Liver (tissue), 8 donors: ENCODE measurements at regions not wholly inside any gene's neighbourhood (a gene's known extent, or its start where the extent isn't known, plus 50 kb on each side); places are given as distances from the start of the nearest gene placed in this dataset.

Experiments
- DNase-seq: peaks from one replicate; pipeline ENCODE4 v3.0.0-alpha.2; 2017; ENCODE audit warnings: low spot score
- H3K27ac ChIP-seq, 2 donors: one replicate each; pipeline ENCODE4 v1.7.0; 2013; ENCODE audit warnings: inconsistent platforms in 2 of 2, low read length in 2 of 2, control low read depth in 1 of 2, low read depth in 1 of 2, mild to moderate bottlenecking in 1 of 2
- H3K27me3 ChIP-seq, 4 donors: one replicate each; pipeline versions ENCODE4 v1.6.1 to v1.7.0; 2013; ENCODE audit warnings: low read length in 3 of 4, inconsistent platforms in 1 of 4, mild to moderate bottlenecking in 1 of 4, moderate library complexity in 1 of 4; ENCODE audit not compliant: control insufficient read depth in 4 of 4, insufficient read depth in 4 of 4
- H3K36me3 ChIP-seq, 4 donors: one replicate each; pipeline versions ENCODE4 v1.6.1 to v1.7.0; 2013; ENCODE audit warnings: low read length in 3 of 4, mild to moderate bottlenecking in 3 of 4, low read depth in 1 of 4, moderate library complexity in 1 of 4; ENCODE audit not compliant: control insufficient read depth in 4 of 4, insufficient read depth in 3 of 4
- H3K4me1 ChIP-seq, 4 donors: one replicate each; pipeline versions ENCODE4 v1.6.1 to v1.7.0; 2013; ENCODE audit warnings: low read length in 3 of 4, mild to moderate bottlenecking in 3 of 4, moderate library complexity in 1 of 4; ENCODE audit not compliant: control insufficient read depth in 4 of 4, insufficient read depth in 4 of 4
- H3K4me3 ChIP-seq, 3 donors: one replicate each; pipeline versions ENCODE4 v1.6.1 to v1.7.0; 2013; ENCODE audit warnings: low read length in 3 of 3, control low read depth in 1 of 3, low read depth in 1 of 3, mild to moderate bottlenecking in 1 of 3
- H3K9ac ChIP-seq, 2 donors: one replicate each; pipeline ENCODE4 v1.7.0; 2013; ENCODE audit warnings: low read length in 2 of 2, mild to moderate bottlenecking in 2 of 2, moderate library complexity in 2 of 2, control low read depth in 1 of 2, low read depth in 1 of 2
- H3K9me3 ChIP-seq, 4 donors: one replicate each; pipeline versions ENCODE4 v1.6.1 to v1.7.0; 2013; ENCODE audit warnings: low read length in 3 of 4; ENCODE audit not compliant: control insufficient read depth in 4 of 4
- FOXA1 ChIP-seq: IDR thresholded peaks from 2 replicates; pipeline ENCODE4 v1.6.1; 2016; ENCODE audit warnings: antibody characterized with exemption
- FOXA2 ChIP-seq: IDR thresholded peaks from 2 replicates; pipeline ENCODE4 v1.6.1; 2016; ENCODE audit warnings: antibody characterized with exemption
- GABPA ChIP-seq, 2 donors: IDR thresholded peaks in 1 of 2; conservative IDR thresholded peaks in 1 of 2; 2 replicates each; pipeline ENCODE4 v1.6.1; 2016; ENCODE audit warnings: antibody characterized with exemption in 2 of 2, mild to moderate bottlenecking in 1 of 2, moderate library complexity in 1 of 2
- HNF4A ChIP-seq, 2 donors: conservative IDR thresholded peaks; 2 replicates each; pipeline ENCODE4 v1.6.1; 2016; ENCODE audit warnings: antibody characterized with exemption in 2 of 2, mild to moderate bottlenecking in 2 of 2
- HNF4G ChIP-seq: IDR thresholded peaks from 2 replicates; pipeline ENCODE4 v1.6.1; 2016; ENCODE audit warnings: antibody characterized with exemption
- JUND ChIP-seq, 2 donors: IDR thresholded peaks; 2 replicates each; pipeline ENCODE4 v1.6.1; 2016; ENCODE audit warnings: antibody characterized with exemption in 2 of 2
- NR2F2 ChIP-seq: IDR thresholded peaks from 2 replicates; pipeline ENCODE4 v1.6.1; 2016; ENCODE audit warnings: antibody characterized with exemption
- RAD21 ChIP-seq, 2 donors: IDR thresholded peaks; 2 replicates each; pipeline ENCODE4 v1.6.1; 2016; ENCODE audit warnings: antibody characterized with exemption in 2 of 2, mild to moderate bottlenecking in 2 of 2
- RXRA ChIP-seq, 2 donors: IDR thresholded peaks; 2 replicates each; pipeline ENCODE4 v1.6.1; 2017 to 2018; ENCODE audit warnings: antibody characterized with exemption in 2 of 2, mild to moderate bottlenecking in 1 of 2
- SP1 ChIP-seq: IDR thresholded peaks from 2 replicates; pipeline ENCODE4 v1.6.1; 2018; ENCODE audit warnings: antibody characterized with exemption, mild to moderate bottlenecking
- TAF1 ChIP-seq: conservative IDR thresholded peaks from 2 replicates; pipeline ENCODE4 v1.6.1; 2016; ENCODE audit warnings: antibody characterized with exemption, mild to moderate bottlenecking
- YY1 ChIP-seq: IDR thresholded peaks from 2 replicates; pipeline ENCODE4 v1.6.1; 2016; ENCODE audit warnings: antibody characterized with exemption, mild to moderate bottlenecking
- WGBS: extraction: QIAGEN DNeasy Blood & Tissue Kit; methylation state at CpG from one replicate; pipeline ENCODE4 v1.1.7; 2013; 5-methylcytosine and 5-hydroxymethylcytosine counted together
- TF ChIP-seq, protein P1 (sequence below): fragments of 150-350 bp; IDR thresholded peaks from 2 replicates; pipeline ENCODE4 v1.5.1; 2017; ENCODE audit warnings: improper control_type of control experiment, low read depth, low read length; ENCODE audit not compliant: missing input control
- TF ChIP-seq, protein P2 (sequence below): IDR thresholded peaks from 2 replicates; pipeline ENCODE4 v1.6.1; 2016; ENCODE audit warnings: antibody characterized with exemption
- TF ChIP-seq, protein P3 (sequence below): IDR thresholded peaks from 2 replicates; pipeline ENCODE4 v1.6.1; 2016; ENCODE audit warnings: antibody characterized with exemption
- TF ChIP-seq, protein P4 (sequence below): IDR thresholded peaks from 2 replicates; pipeline ENCODE4 v1.6.1; 2016; ENCODE audit warnings: antibody characterized with exemption
- donor health status: healthy.
- donor health status: healthy.
- donor health status: healthy.
- donor health status: healthy.
- donor health status: healthy.

DNA sequence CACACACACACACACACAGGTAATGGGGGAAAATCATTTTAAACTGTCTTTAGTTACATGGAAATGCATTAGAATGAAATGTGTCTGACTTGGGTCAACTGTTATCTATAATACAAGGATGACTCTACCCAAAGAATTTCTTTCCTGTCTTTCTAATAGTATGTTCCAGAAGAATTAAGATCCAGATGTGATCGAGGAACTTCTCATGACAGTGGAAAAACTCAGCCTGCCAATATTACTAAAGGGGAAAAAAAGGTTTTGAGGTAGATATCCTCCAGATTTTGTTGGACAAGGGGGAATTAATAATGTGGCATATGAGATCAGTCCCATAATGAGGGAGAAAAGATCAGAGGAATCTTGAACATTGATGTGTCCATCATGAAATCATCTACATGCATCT lies 190.6 kb upstream of the MAP3K1 start:
- no peak overlapping the region for H3K4me3 ChIP-seq
- H3K36me3 ChIP-seq: no peaks in the 10 kb centered on the region
- no peaks in the 10 kb centered on the region for H3K4me1 ChIP-seq
- no peak overlapping the region for H3K9ac ChIP-seq
- 79% methylated on average over 1 of the region's 1 CpG for WGBS
- H3K27ac ChIP-seq: no peak overlapping the region
- no peaks in the 10 kb centered on the region for H3K9me3 ChIP-seq
- TF ChIP-seq, protein P1, sequence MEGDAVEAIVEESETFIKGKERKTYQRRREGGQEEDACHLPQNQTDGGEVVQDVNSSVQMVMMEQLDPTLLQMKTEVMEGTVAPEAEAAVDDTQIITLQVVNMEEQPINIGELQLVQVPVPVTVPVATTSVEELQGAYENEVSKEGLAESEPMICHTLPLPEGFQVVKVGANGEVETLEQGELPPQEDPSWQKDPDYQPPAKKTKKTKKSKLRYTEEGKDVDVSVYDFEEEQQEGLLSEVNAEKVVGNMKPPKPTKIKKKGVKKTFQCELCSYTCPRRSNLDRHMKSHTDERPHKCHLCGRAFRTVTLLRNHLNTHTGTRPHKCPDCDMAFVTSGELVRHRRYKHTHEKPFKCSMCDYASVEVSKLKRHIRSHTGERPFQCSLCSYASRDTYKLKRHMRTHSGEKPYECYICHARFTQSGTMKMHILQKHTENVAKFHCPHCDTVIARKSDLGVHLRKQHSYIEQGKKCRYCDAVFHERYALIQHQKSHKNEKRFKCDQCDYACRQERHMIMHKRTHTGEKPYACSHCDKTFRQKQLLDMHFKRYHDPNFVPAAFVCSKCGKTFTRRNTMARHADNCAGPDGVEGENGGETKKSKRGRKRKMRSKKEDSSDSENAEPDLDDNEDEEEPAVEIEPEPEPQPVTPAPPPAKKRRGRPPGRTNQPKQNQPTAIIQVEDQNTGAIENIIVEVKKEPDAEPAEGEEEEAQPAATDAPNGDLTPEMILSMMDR: no peak
- TF ChIP-seq NR2F2: no peak
- TF ChIP-seq GABPA (IDR thresholded peaks at IDR 0.05 in 1 of 2, conservative IDR thresholded peaks at IDR 0.05 in 1 of 2): no peak
- TF ChIP-seq JUND (IDR thresholded peaks at IDR 0.05): no peak
- no peak for TF ChIP-seq TAF1
- TF ChIP-seq, protein P2, sequence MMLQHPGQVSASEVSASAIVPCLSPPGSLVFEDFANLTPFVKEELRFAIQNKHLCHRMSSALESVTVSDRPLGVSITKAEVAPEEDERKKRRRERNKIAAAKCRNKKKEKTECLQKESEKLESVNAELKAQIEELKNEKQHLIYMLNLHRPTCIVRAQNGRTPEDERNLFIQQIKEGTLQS: no peak
- TF ChIP-seq FOXA2: no peak
- TF ChIP-seq RAD21 (IDR thresholded peaks at IDR 0.05): no peak
- no peak for TF ChIP-seq FOXA1
- TF ChIP-seq, protein P3, sequence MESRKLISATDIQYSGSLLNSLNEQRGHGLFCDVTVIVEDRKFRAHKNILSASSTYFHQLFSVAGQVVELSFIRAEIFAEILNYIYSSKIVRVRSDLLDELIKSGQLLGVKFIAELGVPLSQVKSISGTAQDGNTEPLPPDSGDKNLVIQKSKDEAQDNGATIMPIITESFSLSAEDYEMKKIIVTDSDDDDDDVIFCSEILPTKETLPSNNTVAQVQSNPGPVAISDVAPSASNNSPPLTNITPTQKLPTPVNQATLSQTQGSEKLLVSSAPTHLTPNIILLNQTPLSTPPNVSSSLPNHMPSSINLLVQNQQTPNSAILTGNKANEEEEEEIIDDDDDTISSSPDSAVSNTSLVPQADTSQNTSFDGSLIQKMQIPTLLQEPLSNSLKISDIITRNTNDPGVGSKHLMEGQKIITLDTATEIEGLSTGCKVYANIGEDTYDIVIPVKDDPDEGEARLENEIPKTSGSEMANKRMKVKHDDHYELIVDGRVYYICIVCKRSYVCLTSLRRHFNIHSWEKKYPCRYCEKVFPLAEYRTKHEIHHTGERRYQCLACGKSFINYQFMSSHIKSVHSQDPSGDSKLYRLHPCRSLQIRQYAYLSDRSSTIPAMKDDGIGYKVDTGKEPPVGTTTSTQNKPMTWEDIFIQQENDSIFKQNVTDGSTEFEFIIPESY: no peak
- TF ChIP-seq HNF4G: no peak
- TF ChIP-seq, protein P4, sequence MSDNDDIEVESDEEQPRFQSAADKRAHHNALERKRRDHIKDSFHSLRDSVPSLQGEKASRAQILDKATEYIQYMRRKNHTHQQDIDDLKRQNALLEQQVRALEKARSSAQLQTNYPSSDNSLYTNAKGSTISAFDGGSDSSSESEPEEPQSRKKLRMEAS: no peak
- no peak for TF ChIP-seq RXRA (IDR thresholded peaks at IDR 0.05)
- no peak for TF ChIP-seq YY1
- TF ChIP-seq SP1: no peak
- DNase-seq: no peak
- no peaks in the 10 kb centered on the region for H3K27me3 ChIP-seq

DNA sequence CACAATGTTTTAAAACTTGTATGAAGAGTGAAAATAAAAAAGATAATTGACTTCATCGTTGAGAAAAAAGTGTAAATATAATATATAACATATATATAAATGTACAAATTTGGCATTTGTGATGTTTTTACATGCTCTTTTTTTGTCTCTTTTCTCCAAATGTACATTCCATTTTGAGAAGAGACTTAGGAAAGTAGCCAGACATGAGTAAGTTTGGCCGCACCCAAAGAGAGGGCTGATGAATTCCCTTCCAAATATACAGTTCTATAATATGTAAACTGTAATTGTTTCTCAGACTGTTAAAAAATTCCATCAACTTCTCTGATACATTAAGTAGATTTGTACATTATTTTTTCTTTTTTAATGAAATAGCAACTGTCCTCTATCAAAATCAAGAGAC lies 193.2 kb upstream of the MAP3K1 start:
- H3K9ac ChIP-seq: no peak overlapping the region
- no peak for DNase-seq
- no peaks in the 10 kb centered on the region for H3K4me1 ChIP-seq
- WGBS: 93% methylated on average over 2 of the region's 2 CpGs
- peaks cover 3 to 12% (median 4%) of the 10 kb centered on the region in 4 donors for H3K9me3 ChIP-seq
- H3K27me3 ChIP-seq: no peaks in the 10 kb centered on the region
- H3K36me3 ChIP-seq: no peaks in the 10 kb centered on the region
- no peak overlapping the region for H3K27ac ChIP-seq
- TF ChIP-seq, protein P1: no peak
- TF ChIP-seq FOXA1: no peak
- TF ChIP-seq NR2F2: no peak
- no peak for TF ChIP-seq HNF4A (conservative IDR thresholded peaks at IDR 0.05)
- TF ChIP-seq, protein P2: no peak
- no peak for TF ChIP-seq RAD21 (IDR thresholded peaks at IDR 0.05)
- no peak for TF ChIP-seq RXRA (IDR thresholded peaks at IDR 0.05)
- no peak for TF ChIP-seq FOXA2
- TF ChIP-seq JUND (IDR thresholded peaks at IDR 0.05): no peak
- no peak for TF ChIP-seq GABPA (IDR thresholded peaks at IDR 0.05 in 1 of 2, conservative IDR thresholded peaks at IDR 0.05 in 1 of 2)
- no peak overlapping the region for H3K4me3 ChIP-seq
